RKO (cell line): ENCODE measurements at regions not wholly inside any gene's neighbourhood (a gene's known extent, or its start where the extent isn't known, plus 50 kb on each side); places are given as distances from the start of the nearest gene placed in this dataset.
A peak's percentile ranks its signal among the peaks of the same experiment; 100 is the strongest.
"Not testable (repeated sequence)": the region's sequence is repeated elsewhere in the genome, so short reads cannot be mapped to it uniquely, and the experiment has no call there.

Source experiments
- DNase-seq: peaks from one replicate; pipeline ENCODE4 v3.0.0-alpha.2; 2016; ENCODE audit warnings: low spot score

- DNase-seq = no peak
Measured at GRCh38 chr17:72175787-72176515, 55.1 kb downstream of the SOX9 start.

GRCh38 chr17:72176516-72176851 is 55.7 kb downstream of the SOX9 start:
- DNase-seq = no peak

GRCh38 chr17:72176951-72177660 is 56.3 kb downstream of the SOX9 start:
- no peak for DNase-seq

GRCh38 chr17:72177738-72178137 is 56.9 kb downstream of the SOX9 start:
- DNase-seq = no peak

GRCh38 chr17:72182371-72182873 is 61.6 kb downstream of the SOX9 start:
- DNase-seq = no peak

- DNase-seq = no peak
Measured at GRCh38 chr17:72183194-72183685, 62.4 kb downstream of the SOX9 start.

GRCh38 chr17:72184805-72185204 is 64.0 kb downstream of the SOX9 start:
- no peak for DNase-seq

- DNase-seq = no peak
Measured at GRCh38 chr17:72185564-72185963, 64.7 kb downstream of the SOX9 start.

GRCh38 chr17:72187556-72187955 is 66.7 kb downstream of the SOX9 start:
- DNase-seq = no peak

GRCh38 chr17:72188801-72189200 is 68.0 kb downstream of the SOX9 start:
- no peak for DNase-seq

- no peak for DNase-seq
Measured at GRCh38 chr17:72189768-72190593, 69.2 kb downstream of the SOX9 start.

- DNase-seq = no peak
Measured at GRCh38 chr17:72191356-72191755, 70.5 kb downstream of the SOX9 start.

- DNase-seq = peak; percentile 0
Measured at GRCh38 chr17:72191921-72192799, 71.3 kb downstream of the SOX9 start.

GRCh38 chr17:72192800-72193192 is 72.0 kb downstream of the SOX9 start:
- no peak for DNase-seq

GRCh38 chr17:72193391-72194106 is 72.7 kb downstream of the SOX9 start:
- no peak for DNase-seq

- not testable (repeated sequence) for DNase-seq
Measured at GRCh38 chr17:72194107-72194440, 73.3 kb downstream of the SOX9 start.

- no peak for DNase-seq
Measured at GRCh38 chr17:72199256-72199655, 78.4 kb downstream of the SOX9 start.

GRCh38 chr17:72204742-72205141 is 83.9 kb downstream of the SOX9 start:
- no peak for DNase-seq

GRCh38 chr17:72205357-72205756 is 84.5 kb downstream of the SOX9 start:
- DNase-seq = no peak

- no peak for DNase-seq
Measured at GRCh38 chr17:72205822-72206221, 85.0 kb downstream of the SOX9 start.

GRCh38 chr17:72206376-72206775 is 85.6 kb downstream of the SOX9 start:
- no peak for DNase-seq
